ENCODE measurements at regions not wholly inside any gene's neighbourhood (a gene's known extent, or its start where the extent isn't known, plus 50 kb on each side); places are given as distances from the start of the nearest gene placed in this dataset.

DNA sequence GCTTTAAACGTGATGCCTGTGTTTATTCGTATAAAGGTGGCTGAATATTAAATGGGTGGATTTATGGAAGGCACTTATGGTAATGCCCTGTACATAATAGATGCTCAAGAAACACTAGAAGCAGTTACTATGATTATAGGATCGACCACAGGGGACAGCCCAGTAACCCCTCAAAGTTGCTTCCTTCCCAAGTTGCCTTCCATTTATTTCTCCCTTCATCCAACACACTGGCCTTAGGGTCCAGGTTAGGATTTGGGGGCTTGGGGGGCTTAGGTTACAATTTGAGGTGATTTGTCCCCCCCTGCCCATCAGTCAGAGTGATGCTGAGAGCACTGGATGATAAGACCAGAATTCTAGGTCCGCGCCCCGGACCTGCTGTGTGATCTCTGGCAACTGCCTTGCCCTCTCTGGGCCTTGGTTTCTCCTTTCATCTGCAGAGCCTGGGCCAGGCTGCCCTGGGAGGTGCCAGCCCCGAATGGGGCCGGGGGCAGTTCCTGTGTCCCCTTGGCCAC is 101.5 kb downstream of the CEBPB start:
- TF ChIP-seq, protein P1, sequence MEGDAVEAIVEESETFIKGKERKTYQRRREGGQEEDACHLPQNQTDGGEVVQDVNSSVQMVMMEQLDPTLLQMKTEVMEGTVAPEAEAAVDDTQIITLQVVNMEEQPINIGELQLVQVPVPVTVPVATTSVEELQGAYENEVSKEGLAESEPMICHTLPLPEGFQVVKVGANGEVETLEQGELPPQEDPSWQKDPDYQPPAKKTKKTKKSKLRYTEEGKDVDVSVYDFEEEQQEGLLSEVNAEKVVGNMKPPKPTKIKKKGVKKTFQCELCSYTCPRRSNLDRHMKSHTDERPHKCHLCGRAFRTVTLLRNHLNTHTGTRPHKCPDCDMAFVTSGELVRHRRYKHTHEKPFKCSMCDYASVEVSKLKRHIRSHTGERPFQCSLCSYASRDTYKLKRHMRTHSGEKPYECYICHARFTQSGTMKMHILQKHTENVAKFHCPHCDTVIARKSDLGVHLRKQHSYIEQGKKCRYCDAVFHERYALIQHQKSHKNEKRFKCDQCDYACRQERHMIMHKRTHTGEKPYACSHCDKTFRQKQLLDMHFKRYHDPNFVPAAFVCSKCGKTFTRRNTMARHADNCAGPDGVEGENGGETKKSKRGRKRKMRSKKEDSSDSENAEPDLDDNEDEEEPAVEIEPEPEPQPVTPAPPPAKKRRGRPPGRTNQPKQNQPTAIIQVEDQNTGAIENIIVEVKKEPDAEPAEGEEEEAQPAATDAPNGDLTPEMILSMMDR (conservative IDR thresholded peaks at IDR 0.05), result no peak
- Mint-ChIP-seq H3K4me1 (no peaks in the 10 kb centered on the region), H3K27ac (ENCODE audit: unreplicated experiment) (no peak overlapping the region), H3K4me3 (no peak overlapping the region), H3K36me3 (ENCODE audit: low read depth) (no peaks in the 10 kb centered on the region), H3K27me3 (ENCODE audit: low read depth) (no peaks in the 10 kb centered on the region), H3K9me3 (no peaks in the 10 kb centered on the region)
- no peak for DNase-seq (ENCODE audit: low read depth, low spot score)

DNA sequence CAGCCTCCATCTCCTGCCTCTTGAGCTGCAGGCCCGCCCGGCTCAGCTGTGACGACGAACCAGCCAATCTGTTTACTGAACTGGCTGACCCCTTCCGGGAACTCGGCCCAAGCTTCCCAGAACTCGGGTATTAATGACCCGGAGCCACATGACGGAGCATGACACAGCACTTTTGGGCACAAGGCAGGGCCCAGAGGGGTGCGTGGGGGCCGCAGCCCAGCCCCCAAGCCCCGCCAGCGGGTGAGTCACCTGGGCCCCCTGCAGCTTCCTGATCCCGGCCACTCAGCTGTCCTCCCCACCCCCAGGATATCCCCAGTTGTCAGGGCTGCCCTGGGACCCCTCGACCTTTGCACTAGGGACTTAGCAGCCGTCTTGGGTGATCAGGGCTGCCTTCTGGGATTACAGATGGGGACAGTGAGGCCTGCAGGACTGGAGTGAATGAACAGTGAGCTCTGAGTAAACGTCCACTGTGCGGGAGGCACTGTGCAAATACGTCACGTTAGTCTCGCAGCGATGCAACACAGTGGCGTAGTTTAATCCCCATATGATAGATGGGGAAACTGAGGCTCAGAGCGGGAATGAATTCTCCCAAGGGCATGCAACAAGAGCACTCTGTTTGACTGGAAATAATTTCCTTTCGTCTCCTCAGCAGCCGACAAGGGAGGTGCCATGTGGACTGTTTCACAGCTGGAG is 102.1 kb downstream of the CEBPB start:
- no peaks in the 10 kb centered on the region for H3K4me1 Mint-ChIP-seq
- no peaks in the 10 kb centered on the region for H3K27me3 Mint-ChIP-seq (ENCODE audit: low read depth)
- no peak overlapping the region for H3K4me3 Mint-ChIP-seq
- TF ChIP-seq, protein P1 (conservative IDR thresholded peaks at IDR 0.05), result no peak
- no peaks in the 10 kb centered on the region for H3K9me3 Mint-ChIP-seq
- no peak for DNase-seq (ENCODE audit: low read depth, low spot score)
- peak overlapping the region; percentile 43 for H3K27ac Mint-ChIP-seq (ENCODE audit: unreplicated experiment)
- no peaks in the 10 kb centered on the region for H3K36me3 Mint-ChIP-seq (ENCODE audit: low read depth)

DNA sequence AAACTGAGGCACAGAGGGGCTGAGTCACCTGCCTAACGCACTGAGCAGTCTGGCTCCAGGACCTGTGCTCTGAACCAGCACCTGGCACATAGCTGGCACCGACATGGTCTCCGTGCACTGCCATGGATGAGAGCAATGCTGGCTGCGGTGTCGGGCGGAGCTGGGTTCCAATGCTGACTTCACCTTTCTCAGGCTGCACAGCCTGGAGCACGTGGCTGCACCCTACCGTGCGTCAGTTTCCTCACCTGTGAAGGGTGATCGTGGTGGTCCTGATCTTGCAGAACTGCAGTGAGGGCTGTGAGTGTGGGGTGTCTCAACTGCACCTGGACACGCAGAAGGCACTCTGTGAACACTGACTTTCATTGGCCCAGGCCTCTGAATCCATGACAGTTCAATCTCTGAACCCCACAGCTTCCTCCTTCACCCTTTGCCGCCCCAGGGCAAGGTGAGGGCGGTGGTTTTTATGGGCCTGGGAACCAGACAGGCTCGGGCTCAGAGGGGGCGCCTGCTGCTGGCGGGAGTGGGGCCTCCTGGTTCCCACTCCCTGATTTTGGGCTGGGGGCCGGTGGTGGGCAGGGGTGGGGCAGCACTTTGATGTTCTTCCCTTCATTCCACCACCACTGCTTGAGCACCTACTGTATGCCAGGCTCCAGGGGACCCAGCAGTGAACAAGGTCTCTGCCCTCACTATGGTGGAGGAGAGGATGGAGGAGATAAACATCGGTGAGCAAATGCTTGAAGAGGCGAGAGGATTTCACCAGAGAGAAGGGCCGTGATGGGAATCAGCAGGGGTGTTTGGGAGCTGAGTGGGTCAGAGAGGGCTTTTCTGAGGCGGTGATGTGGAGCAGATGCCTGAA is 102.9 kb downstream of the CEBPB start:
- no peaks in the 10 kb centered on the region for H3K27me3 Mint-ChIP-seq (ENCODE audit: low read depth)
- no peaks in the 10 kb centered on the region for H3K36me3 Mint-ChIP-seq (ENCODE audit: low read depth)
- no peaks in the 10 kb centered on the region for H3K4me1 Mint-ChIP-seq
- no peak overlapping the region for H3K4me3 Mint-ChIP-seq
- TF ChIP-seq, protein P1 (conservative IDR thresholded peaks at IDR 0.05), result no peak
- H3K9me3 Mint-ChIP-seq, result no peaks in the 10 kb centered on the region
- no peak for DNase-seq (ENCODE audit: low read depth, low spot score)
- H3K27ac Mint-ChIP-seq (ENCODE audit: unreplicated experiment), result no peak overlapping the region

DNA sequence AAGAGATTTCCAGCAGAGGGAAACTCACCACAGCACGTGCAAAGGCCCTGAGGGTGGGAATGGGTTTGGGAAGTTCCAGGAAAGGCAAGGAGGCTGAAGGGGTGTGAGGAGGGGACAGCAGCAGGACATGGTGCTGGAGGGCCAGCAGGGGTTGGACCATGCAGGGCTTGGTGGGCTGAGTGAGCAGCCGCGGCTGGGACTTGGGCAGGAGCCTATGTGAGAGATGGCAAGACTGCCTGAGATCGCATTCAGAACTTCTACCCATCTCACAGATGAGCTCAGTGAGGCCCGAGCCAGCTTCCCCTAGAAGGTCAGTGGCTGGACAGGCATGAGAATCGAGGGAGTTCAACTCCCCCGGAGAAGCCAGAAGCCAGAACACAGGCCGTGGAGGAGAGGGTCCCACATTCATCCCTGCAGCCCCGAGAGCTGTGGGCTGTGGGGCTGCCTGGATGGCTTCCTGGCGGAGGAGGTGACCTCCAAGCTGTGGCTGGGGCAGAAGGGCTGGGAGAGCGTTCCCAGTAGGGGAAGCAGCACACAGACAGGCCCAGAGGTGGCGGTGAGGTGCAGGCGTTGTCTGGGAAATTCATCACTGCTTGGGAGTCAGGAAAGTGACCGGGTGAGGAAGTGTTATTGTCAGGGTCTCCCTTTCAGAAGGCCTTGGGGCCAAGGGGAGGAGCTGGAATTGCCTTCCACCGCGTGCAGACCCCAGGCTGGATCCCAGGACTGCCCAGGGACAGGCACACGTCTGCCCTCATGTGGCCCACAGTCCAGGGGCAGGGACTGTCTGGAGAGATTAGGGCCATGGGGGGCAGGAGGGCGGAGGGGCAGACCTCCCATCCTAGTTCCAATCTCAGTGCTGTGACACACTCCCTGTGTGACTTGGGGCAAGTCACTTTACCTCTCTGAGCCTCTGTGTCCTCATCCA is 103.8 kb downstream of the CEBPB start:
- Mint-ChIP-seq H3K27me3 (ENCODE audit: low read depth) (no peaks in the 10 kb centered on the region), H3K27ac (ENCODE audit: unreplicated experiment) (no peak overlapping the region), H3K4me1 (no peaks in the 10 kb centered on the region), H3K4me3 (no peak overlapping the region), H3K36me3 (ENCODE audit: low read depth) (no peaks in the 10 kb centered on the region), H3K9me3 (no peaks in the 10 kb centered on the region)
- TF ChIP-seq, protein P1 (conservative IDR thresholded peaks at IDR 0.05), result no peak
- no peak for DNase-seq (ENCODE audit: low read depth, low spot score)

DNA sequence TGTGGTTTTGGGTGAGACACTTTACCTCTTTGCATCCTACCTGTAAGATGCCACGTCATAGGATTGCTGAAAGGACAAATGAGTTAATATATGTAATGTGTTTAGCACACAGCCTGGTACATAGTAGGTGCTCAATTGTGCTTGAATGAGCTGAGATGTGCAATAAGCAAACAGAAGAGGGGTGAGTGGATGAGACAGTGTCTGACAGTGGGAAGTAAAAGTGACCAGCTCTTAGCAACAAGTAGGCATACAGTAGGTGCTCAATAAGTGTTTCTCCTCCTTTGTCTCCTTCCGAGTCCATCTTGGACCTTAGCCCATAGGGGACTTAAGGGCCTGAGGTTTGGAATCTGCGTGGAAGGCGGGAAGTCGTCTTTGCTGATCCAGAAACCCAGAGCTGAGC is 104.7 kb downstream of the CEBPB start:
- Mint-ChIP-seq H3K9me3 (peaks cover under 1% of the 10 kb centered on the region), H3K27me3 (ENCODE audit: low read depth) (peaks cover 4% of the 10 kb centered on the region), H3K36me3 (ENCODE audit: low read depth) (no peaks in the 10 kb centered on the region), H3K4me1 (no peaks in the 10 kb centered on the region), H3K27ac (ENCODE audit: unreplicated experiment) (no peak overlapping the region), H3K4me3 (no peak overlapping the region)
- TF ChIP-seq, protein P1 (conservative IDR thresholded peaks at IDR 0.05), result no peak
- DNase-seq (ENCODE audit: low read depth, low spot score), result no peak

All from neural crest cell (in vitro differentiated cells).